HCT116 (cell line): ENCODE measurements at regions not wholly inside any gene's neighbourhood (a gene's known extent, or its start where the extent isn't known, plus 50 kb on each side); places are given as distances from the start of the nearest gene placed in this dataset.

Source experiments
- ATAC-seq: fragments of 200-7000 bp; cut with Tn5 transposase; 2 replicates; pipeline ENCODE4 v1.9.1; 2020; ENCODE audit warnings: mild to moderate bottlenecking, moderate library complexity
- BruUV-seq: library from RNA; stranded (reverse); fragments of 400-500 nt; replicated peaks from 2 replicates; lab custom pipeline; 2021; lab: Mats Ljungman, UMichigan
- CTCF ChIA-PET: fragments of 300-600 bp; sonication (Branson Sonifier 250); formaldehyde crosslinking; loops from one replicate; lab custom pipeline; 2021; ENCODE audit warnings: antibody characterized with exemption; lab: Charles Lee
- POLR2A ChIA-PET: fragments of 300-600, 350-600 bp; sonication (Branson Sonifier 250); formaldehyde crosslinking; loops from one replicate; lab custom pipeline; 2021; ENCODE audit warnings: antibody characterized with exemption; lab: Charles Lee
- RAD21 ChIA-PET, 2 experiments: fragments of 300-600 bp; sonication (Branson Sonifier 250); formaldehyde crosslinking; loops; one replicate each; lab custom pipeline; 2023; ENCODE audit warnings: low total read pairs in 2 of 2; ENCODE audit not compliant: uncharacterized antibody in 2 of 2, unreplicated experiment in 2 of 2, low non-redundant PET in 1 of 2; lab: Charles Lee
- DNase-seq: peaks from one replicate; pipeline ENCODE4 v3.0.0-alpha.2; 2010; ENCODE audit warnings: low read depth, low spot score
- H2AFZ ChIP-seq: fragments of 200-600 bp; shearing (Covaris generic), sonication (generic); 2 replicates; pipeline ENCODE4 v1.6.1; 2017; ENCODE audit warnings: low read depth, mixed run types, mixed read lengths, antibody characterized with exemption, low read length; ENCODE audit not compliant: poor library complexity, severe bottlenecking
- H3K27ac ChIP-seq: 2 replicates; pipeline ENCODE4 v1.5.1; 2012; ENCODE audit warnings: low read depth, low read length
- H3K27me3 ChIP-seq: fragments of 200-600 bp; sonication (generic); 2 replicates; pipeline ENCODE4 v1.6.1; 2016; ENCODE audit warnings: mixed run types, low read length, mixed read lengths; ENCODE audit not compliant: insufficient read depth
- H3K36me3 ChIP-seq, 2 experiments: fragments of 200-500 bp in 1 of 2; fragments of 200-600 bp in 1 of 2; sonication (Bioruptor generic) in 1 of 2; sonication (generic) in 1 of 2; 2 replicates each; pipeline versions ENCODE4 v1.5.1 to v1.6.1; 2014 to 2016; ENCODE audit warnings: low read length in 2 of 2, inconsistent platforms in 1 of 2, mixed read lengths in 1 of 2, mixed run types in 1 of 2; ENCODE audit not compliant: insufficient read depth in 2 of 2, control insufficient read depth in 1 of 2
- H3K4me1 ChIP-seq, 2 experiments: fragments of 200-600 bp in 1 of 2; sonication (generic) in 1 of 2; 2 replicates each; pipeline versions ENCODE4 v1.5.1 to v1.6.1; 2012 to 2017; ENCODE audit warnings: low read length in 2 of 2, inconsistent platforms in 1 of 2, mild to moderate bottlenecking in 1 of 2, mixed read lengths in 1 of 2, mixed run types in 1 of 2, moderate library complexity in 1 of 2; ENCODE audit not compliant: insufficient read depth in 2 of 2, control insufficient read depth in 1 of 2
- H3K4me2 ChIP-seq: fragments of 200-600 bp; sonication (generic); 2 replicates; pipeline ENCODE4 v1.6.1; 2017; ENCODE audit warnings: mixed run types, low read length, mixed read lengths
- H3K4me3 ChIP-seq, 2 experiments: fragments of 200-600 bp in 1 of 2; sonication (generic) in 1 of 2; replicated peaks in 1 of 2; 2 replicates each; pipeline ENCODE4 v1.5.1; 2011 to 2016; ENCODE audit warnings: low read length in 2 of 2, control low read depth in 1 of 2, low read depth in 1 of 2, mild to moderate bottlenecking in 1 of 2, mixed read lengths in 1 of 2, mixed run types in 1 of 2
- H3K79me2 ChIP-seq: fragments of 200-600 bp; sonication (generic); 2 replicates; pipeline ENCODE4 v1.6.1; 2017; ENCODE audit warnings: mild to moderate bottlenecking, mixed run types, low read length, moderate library complexity, mixed read lengths; ENCODE audit not compliant: insufficient read depth
- H3K9ac ChIP-seq: fragments of 200-600 bp; sonication (generic); 2 replicates; pipeline ENCODE4 v1.6.1; 2016; ENCODE audit warnings: low read length, mixed read lengths
- H3K9me2 ChIP-seq: fragments of 200-600 bp; sonication (generic), shearing (Covaris generic); 2 replicates; pipeline ENCODE4 v1.6.1; 2017; ENCODE audit warnings: mixed run types, mild to moderate bottlenecking, moderate library complexity; ENCODE audit not compliant: insufficient read depth
- H3K9me3 ChIP-seq, 2 experiments: fragments of 200-500 bp in 1 of 2; fragments of 200-600 bp in 1 of 2; sonication (Bioruptor generic) in 1 of 2; sonication (generic) in 1 of 2; 2 replicates each; pipeline ENCODE4 v1.6.1; 2014 to 2017; ENCODE audit warnings: low read length in 2 of 2, mixed read lengths in 2 of 2, inconsistent platforms in 1 of 2, low read depth in 1 of 2, mild to moderate bottlenecking in 1 of 2, mixed run types in 1 of 2, moderate library complexity in 1 of 2; ENCODE audit not compliant: control insufficient read depth in 1 of 2, insufficient read depth in 1 of 2
- H4K20me1 ChIP-seq: fragments of 200-600 bp; sonication (generic), shearing (Covaris generic); 2 replicates; pipeline ENCODE4 v1.6.1; 2017; ENCODE audit warnings: mixed run types, mild to moderate bottlenecking, moderate library complexity; ENCODE audit not compliant: insufficient read depth
- EGR1 ChIP-seq: IDR thresholded peaks from 2 replicates; pipeline ENCODE4 v1.6.1; 2012; ENCODE audit warnings: low read depth
- ELF1 ChIP-seq: IDR thresholded peaks from 2 replicates; pipeline ENCODE4 v1.6.1; 2012; ENCODE audit warnings: low read depth, borderline replicate concordance
- JUND ChIP-seq: IDR thresholded peaks from 2 replicates; pipeline ENCODE4 v1.6.1; 2012
- POLR2A ChIP-seq: IDR thresholded peaks from 2 replicates; pipeline ENCODE4 v1.7.0; 2011; ENCODE audit warnings: borderline replicate concordance; ENCODE audit not compliant: insufficient read depth, insufficient read length; ENCODE audit errors: extremely low read depth
- POLR2AphosphoS5 ChIP-seq: IDR thresholded peaks from 2 replicates; pipeline ENCODE4 v1.6.1; 2011; ENCODE audit warnings: mild to moderate bottlenecking, low read depth, low read length, moderate library complexity
- RAD21 ChIP-seq: IDR thresholded peaks from 2 replicates; pipeline ENCODE4 v1.6.1; 2012; ENCODE audit warnings: low read depth, mild to moderate bottlenecking
- SRF ChIP-seq: IDR thresholded peaks from 2 replicates; pipeline ENCODE4 v1.6.1; 2012; ENCODE audit warnings: low read depth
- YY1 ChIP-seq: IDR thresholded peaks from 2 replicates; pipeline ENCODE4 v1.6.1; 2011; ENCODE audit warnings: low read length, low read depth, moderate library complexity, mild to moderate bottlenecking; ENCODE audit not compliant: insufficient replicate concordance; ENCODE audit errors: extremely low read depth
- ZFX ChIP-seq: fragments of 450-650 bp; IDR thresholded peaks from 2 replicates; pipeline ENCODE4 v1.6.1; 2017
- intact Hi-C: fragments of 100-400 bp; cut with micrococcal nuclease; formaldehyde crosslinking; loops from 2 replicates; pipeline ENCODE4 v1.10.0; 2022
- TF ChIP-seq, protein P1 (sequence below): IDR thresholded peaks from 2 replicates; pipeline ENCODE4 v1.6.1; 2012; ENCODE audit warnings: low read depth
- TF ChIP-seq, protein P2 (sequence below): IDR thresholded peaks from 2 replicates; pipeline ENCODE4 v1.6.1; 2012

DNA sequence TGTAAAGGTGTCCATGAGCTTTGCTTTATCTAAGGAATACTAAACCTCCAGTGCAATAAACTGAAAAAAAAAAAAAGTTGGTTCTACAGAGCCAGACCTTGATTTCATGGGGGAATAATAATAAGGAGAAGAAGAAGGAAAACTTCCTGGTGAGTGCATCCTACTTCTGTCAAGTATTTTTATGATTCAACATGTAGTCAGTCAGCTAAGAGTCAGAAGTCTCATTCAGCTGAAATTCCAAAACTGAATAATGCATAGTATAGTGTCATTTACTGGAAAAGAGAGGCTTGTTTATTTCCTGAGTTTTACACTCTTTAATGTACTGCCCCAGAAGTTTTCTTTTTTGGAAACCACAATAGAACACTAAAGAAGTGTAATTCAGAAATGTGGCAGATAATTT is 77.8 kb upstream of the TACR1 start:
- Histone ChIP-seq H4K20me1 (no peaks in the 10 kb centered on the region), H3K9me2 (no peaks in the 10 kb centered on the region), H3K9ac (no peak overlapping the region), H3K4me1 (no peaks in the 10 kb centered on the region), H3K9me3 (no peaks in the 10 kb centered on the region), H3K4me3 (no peak overlapping the region), H3K27ac (no peak overlapping the region), H3K4me2 (no peak overlapping the region), H3K27me3 (peaks cover 59% of the 10 kb centered on the region), H2AFZ (no peak overlapping the region), H3K36me3 (no peaks in the 10 kb centered on the region), H3K79me2 (no peaks in the 10 kb centered on the region)
- intact Hi-C loops, result no loop called here
- RAD21 ChIA-PET, result no interaction called here
- DNase-seq (no peak), ATAC-seq (no peak)
- TF ChIP-seq POLR2AphosphoS5, result no peak
- no TSS peak for BruUV-seq
- POLR2A ChIA-PET, result interaction anchor here (1.6 kb wide), 1 partner anchor 16 kb away, joined by 3 read pairs; no protein-coding TSS in a partner anchor
- CTCF ChIA-PET, result no interaction called here

DNA sequence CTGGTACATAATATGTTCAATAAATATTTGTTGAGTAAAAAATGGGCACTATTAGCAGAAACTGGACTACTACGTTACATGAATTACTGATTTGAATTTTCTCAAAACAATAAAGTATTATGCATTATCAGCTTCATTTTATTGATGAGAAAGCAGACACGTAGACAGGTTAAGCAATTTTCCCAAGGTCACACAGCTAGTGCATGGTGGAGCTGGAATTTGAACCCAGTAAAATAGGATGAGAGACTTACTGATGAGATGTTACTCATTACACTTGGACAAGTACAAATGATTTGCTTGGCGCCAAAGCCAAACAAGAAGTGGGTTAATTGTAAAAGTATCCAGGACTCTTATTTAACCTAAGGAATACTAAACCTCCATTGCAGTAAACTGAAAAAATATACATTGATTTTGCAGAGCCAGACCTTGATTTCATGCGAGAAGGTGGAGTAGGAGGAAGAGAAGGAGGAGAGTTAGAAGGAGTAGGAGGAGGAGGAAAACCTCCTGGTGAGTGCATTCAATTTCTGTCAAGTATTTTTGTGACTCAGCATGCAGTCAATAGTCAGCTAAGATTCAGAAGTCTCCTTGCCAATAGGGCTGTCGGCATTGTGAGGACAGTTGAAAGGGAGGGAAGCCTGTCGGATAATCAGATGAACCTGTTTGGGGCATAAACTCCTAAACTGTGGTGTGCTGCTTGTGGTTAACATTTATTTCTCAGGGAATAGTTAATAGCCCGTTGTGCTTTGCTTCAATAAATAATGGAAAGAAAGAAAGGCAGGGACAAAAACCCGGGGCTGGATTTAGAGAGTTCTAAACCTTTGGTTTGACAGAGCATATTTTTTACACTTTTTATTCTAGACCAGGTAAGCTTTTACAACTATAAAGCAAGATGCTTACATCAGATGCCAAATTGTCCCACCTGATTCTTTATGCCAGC is 77.0 kb upstream of the TACR1 start:
- peaks cover 67% of the 10 kb centered on the region for H3K27me3 ChIP-seq
- H3K9me2 ChIP-seq, result no peaks in the 10 kb centered on the region
- H2AFZ ChIP-seq, result no peak overlapping the region
- CTCF ChIA-PET, result no interaction called here
- H3K4me3 ChIP-seq, result no peak overlapping the region
- ATAC-seq (no peak), DNase-seq (no peak)
- no peaks in the 10 kb centered on the region for H3K4me1 ChIP-seq
- H3K36me3 ChIP-seq, result no peaks in the 10 kb centered on the region
- BruUV-seq, result no TSS peak
- H3K4me2 ChIP-seq, result no peak overlapping the region
- intact Hi-C loops, result no loop called here
- TF ChIP-seq EGR1 (no peak), JUND (no peak), RAD21 (no peak), SRF (no peak), POLR2A (no peak), ZFX (no peak), ELF1 (no peak), YY1 (no peak), POLR2AphosphoS5 (no peak)
- TF ChIP-seq, protein P1, sequence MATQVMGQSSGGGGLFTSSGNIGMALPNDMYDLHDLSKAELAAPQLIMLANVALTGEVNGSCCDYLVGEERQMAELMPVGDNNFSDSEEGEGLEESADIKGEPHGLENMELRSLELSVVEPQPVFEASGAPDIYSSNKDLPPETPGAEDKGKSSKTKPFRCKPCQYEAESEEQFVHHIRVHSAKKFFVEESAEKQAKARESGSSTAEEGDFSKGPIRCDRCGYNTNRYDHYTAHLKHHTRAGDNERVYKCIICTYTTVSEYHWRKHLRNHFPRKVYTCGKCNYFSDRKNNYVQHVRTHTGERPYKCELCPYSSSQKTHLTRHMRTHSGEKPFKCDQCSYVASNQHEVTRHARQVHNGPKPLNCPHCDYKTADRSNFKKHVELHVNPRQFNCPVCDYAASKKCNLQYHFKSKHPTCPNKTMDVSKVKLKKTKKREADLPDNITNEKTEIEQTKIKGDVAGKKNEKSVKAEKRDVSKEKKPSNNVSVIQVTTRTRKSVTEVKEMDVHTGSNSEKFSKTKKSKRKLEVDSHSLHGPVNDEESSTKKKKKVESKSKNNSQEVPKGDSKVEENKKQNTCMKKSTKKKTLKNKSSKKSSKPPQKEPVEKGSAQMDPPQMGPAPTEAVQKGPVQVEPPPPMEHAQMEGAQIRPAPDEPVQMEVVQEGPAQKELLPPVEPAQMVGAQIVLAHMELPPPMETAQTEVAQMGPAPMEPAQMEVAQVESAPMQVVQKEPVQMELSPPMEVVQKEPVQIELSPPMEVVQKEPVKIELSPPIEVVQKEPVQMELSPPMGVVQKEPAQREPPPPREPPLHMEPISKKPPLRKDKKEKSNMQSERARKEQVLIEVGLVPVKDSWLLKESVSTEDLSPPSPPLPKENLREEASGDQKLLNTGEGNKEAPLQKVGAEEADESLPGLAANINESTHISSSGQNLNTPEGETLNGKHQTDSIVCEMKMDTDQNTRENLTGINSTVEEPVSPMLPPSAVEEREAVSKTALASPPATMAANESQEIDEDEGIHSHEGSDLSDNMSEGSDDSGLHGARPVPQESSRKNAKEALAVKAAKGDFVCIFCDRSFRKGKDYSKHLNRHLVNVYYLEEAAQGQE, result no peak
- TF ChIP-seq, protein P2, sequence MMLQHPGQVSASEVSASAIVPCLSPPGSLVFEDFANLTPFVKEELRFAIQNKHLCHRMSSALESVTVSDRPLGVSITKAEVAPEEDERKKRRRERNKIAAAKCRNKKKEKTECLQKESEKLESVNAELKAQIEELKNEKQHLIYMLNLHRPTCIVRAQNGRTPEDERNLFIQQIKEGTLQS, result no peak
- H3K27ac ChIP-seq, result no peak overlapping the region
- no peak overlapping the region for H3K9ac ChIP-seq
- no peaks in the 10 kb centered on the region for H3K79me2 ChIP-seq
- no peaks in the 10 kb centered on the region for H4K20me1 ChIP-seq
- no peaks in the 10 kb centered on the region for H3K9me3 ChIP-seq
- RAD21 ChIA-PET, result no interaction called here
- POLR2A ChIA-PET, result interaction anchor here (1.6 kb wide), 1 partner anchor 17 kb away, joined by 3 read pairs; no protein-coding TSS in a partner anchor
